Nephron progenitor cell (in vitro differentiated cells): ENCODE measurements at regions not wholly inside any gene's neighbourhood (a gene's known extent, or its start where the extent isn't known, plus 50 kb on each side); places are given as distances from the start of the nearest gene placed in this dataset.
"Not testable (repeated sequence)": the region's sequence is repeated elsewhere in the genome, so short reads cannot be mapped to it uniquely, and the experiment has no call there.

Experiments used
- DNase-seq: peaks from one replicate; pipeline ENCODE4 v3.0.0; 2021
- H3K27ac Mint-ChIP-seq: 2 replicates; pipeline ENCODE4 v1.8.0; 2021; ENCODE audit warnings: mild to moderate bottlenecking, moderate library complexity, mixed read lengths
- H3K27me3 Mint-ChIP-seq: 2 replicates; pipeline ENCODE4 v1.8.0; 2021; ENCODE audit warnings: mild to moderate bottlenecking, low read depth, mixed read lengths; ENCODE audit not compliant: poor library complexity
- H3K36me3 Mint-ChIP-seq: 2 replicates; pipeline ENCODE4 v1.8.0; 2021; ENCODE audit warnings: low read depth, mixed read lengths
- H3K4me1 Mint-ChIP-seq: 2 replicates; pipeline ENCODE4 v1.8.0; 2021; ENCODE audit warnings: mixed read lengths
- H3K4me3 Mint-ChIP-seq: 2 replicates; pipeline ENCODE4 v1.8.0; 2021; ENCODE audit warnings: mild to moderate bottlenecking, moderate library complexity, mixed read lengths
- H3K9me3 Mint-ChIP-seq: 2 replicates; pipeline ENCODE4 v1.8.0; 2021; ENCODE audit warnings: mild to moderate bottlenecking, moderate library complexity, mixed read lengths
- CTCF ChIP-seq: fragments of 200-600 bp; sonication (generic); IDR thresholded peaks from 2 replicates; pipeline ENCODE4 v1.5.0; 2021; ENCODE audit warnings: antibody characterized with exemption

GRCh38 chr21:20463362-20463761 lies 534.8 kb upstream of the NCAM2 start:
- Mint-ChIP-seq H3K4me3 (no peak overlapping the region), H3K27ac (no peak overlapping the region), H3K4me1 (no peaks in the 10 kb centered on the region), H3K9me3 (peaks cover 4% of the 10 kb centered on the region), H3K36me3 (no peaks in the 10 kb centered on the region), H3K27me3 (peaks cover 3% of the 10 kb centered on the region)
- TF ChIP-seq CTCF: no peak
- DNase-seq: no peak

GRCh38 chr21:20469361-20469760 lies 528.8 kb upstream of the NCAM2 start:
- Mint-ChIP-seq H3K27me3 (peaks cover 3% of the 10 kb centered on the region), H3K4me1 (no peaks in the 10 kb centered on the region), H3K36me3 (no peaks in the 10 kb centered on the region), H3K4me3 (no peak overlapping the region), H3K9me3 (no peaks in the 10 kb centered on the region), H3K27ac (no peak overlapping the region)
- no peak for TF ChIP-seq CTCF
- DNase-seq: no peak

- Mint-ChIP-seq H3K4me3 (no peak overlapping the region), H3K9me3 (peaks cover 6% of the 10 kb centered on the region), H3K36me3 (no peaks in the 10 kb centered on the region), H3K27ac (no peak overlapping the region), H3K4me1 (no peaks in the 10 kb centered on the region), H3K27me3 (no peaks in the 10 kb centered on the region)
- DNase-seq: no peak
- no peak for TF ChIP-seq CTCF
These were observed 511.9 kb upstream of the NCAM2 start for GRCh38 chr21:20486303-20486702.

GRCh38 chr21:20502915-20503314 lies 495.3 kb upstream of the NCAM2 start:
- not testable (repeated sequence) for H3K4me1 Mint-ChIP-seq, H3K27ac Mint-ChIP-seq, DNase-seq, H3K36me3 Mint-ChIP-seq, H3K4me3 Mint-ChIP-seq, H3K27me3 Mint-ChIP-seq
- peaks cover 62% of the 10 kb centered on the region for H3K9me3 Mint-ChIP-seq

GRCh38 chr21:20507783-20508182 lies 490.4 kb upstream of the NCAM2 start:
- no peak for DNase-seq
- no peaks in the 10 kb centered on the region for H3K4me1 Mint-ChIP-seq
- peaks cover 28% of the 10 kb centered on the region for H3K9me3 Mint-ChIP-seq
- peaks cover 8% of the 10 kb centered on the region for H3K27me3 Mint-ChIP-seq
- H3K27ac Mint-ChIP-seq: no peak overlapping the region
- no peak for TF ChIP-seq CTCF
- no peak overlapping the region for H3K4me3 Mint-ChIP-seq
- H3K36me3 Mint-ChIP-seq: no peaks in the 10 kb centered on the region

GRCh38 chr21:20511216-20511880 lies 486.9 kb upstream of the NCAM2 start:
- H3K27me3 Mint-ChIP-seq: peaks cover 8% of the 10 kb centered on the region
- no peaks in the 10 kb centered on the region for H3K36me3 Mint-ChIP-seq
- DNase-seq: no peak
- no peak overlapping the region for H3K4me3 Mint-ChIP-seq
- H3K27ac Mint-ChIP-seq: no peak overlapping the region
- H3K9me3 Mint-ChIP-seq: peaks cover 3% of the 10 kb centered on the region
- no peaks in the 10 kb centered on the region for H3K4me1 Mint-ChIP-seq
- TF ChIP-seq CTCF: no peak
